Activated CD4-positive, alpha-beta T cell treated with anti-CD3 and anti-CD28 coated beads, Interleukin-2, Interleukin-6, amounts not matched to agents 100 ng/mL and 50 ng/mL, durations not matched to agents 16 hours and 8 hours (primary cell): ENCODE measurements at regions not wholly inside any gene's neighbourhood (a gene's known extent, or its start where the extent isn't known, plus 50 kb on each side); places are given as distances from the start of the nearest gene placed in this dataset.
A peak's percentile ranks its signal among the peaks of the same experiment; 100 is the strongest.

Source experiments
- DNase-seq: peaks from one replicate; pipeline ENCODE4 v3.0.0-alpha.2; 2020

- no peak for DNase-seq
Observed at GRCh38 chr9:14466429-14466818, 152.5 kb upstream of the NFIB start.

- DNase-seq, result no peak
Observed at GRCh38 chr9:14462950-14463349, 149.0 kb upstream of the NFIB start.

GRCh38 chr9:14455243-14455642 lies 141.3 kb upstream of the NFIB start:
- no peak for DNase-seq

DNA sequence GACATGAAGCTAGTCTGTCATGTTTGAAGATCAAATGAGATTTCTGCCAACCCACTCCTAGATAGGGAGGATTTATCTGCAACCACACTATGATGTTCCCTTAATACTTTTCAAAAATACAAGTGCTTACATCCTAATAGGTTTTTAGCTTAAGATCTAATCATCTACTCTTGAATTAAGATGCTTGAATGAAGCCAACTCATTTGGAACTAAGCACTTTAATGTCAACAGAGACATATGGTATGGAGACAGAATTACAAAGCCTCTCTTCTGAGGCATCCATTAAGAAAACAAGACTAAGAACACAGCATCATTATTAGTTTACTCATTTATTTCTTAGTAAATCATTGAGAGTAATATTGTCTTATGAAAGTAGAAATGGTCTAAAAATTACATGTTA lies 139.3 kb upstream of the NFIB start:
- no peak for DNase-seq

- no peak for DNase-seq
Observed at GRCh38 chr9:14452539-14452938, 138.6 kb upstream of the NFIB start.

GRCh38 chr9:14451949-14452348 lies 138.0 kb upstream of the NFIB start:
- DNase-seq, result no peak

- DNase-seq, result no peak
Observed at GRCh38 chr9:14447103-14447502, 133.2 kb upstream of the NFIB start.

DNA sequence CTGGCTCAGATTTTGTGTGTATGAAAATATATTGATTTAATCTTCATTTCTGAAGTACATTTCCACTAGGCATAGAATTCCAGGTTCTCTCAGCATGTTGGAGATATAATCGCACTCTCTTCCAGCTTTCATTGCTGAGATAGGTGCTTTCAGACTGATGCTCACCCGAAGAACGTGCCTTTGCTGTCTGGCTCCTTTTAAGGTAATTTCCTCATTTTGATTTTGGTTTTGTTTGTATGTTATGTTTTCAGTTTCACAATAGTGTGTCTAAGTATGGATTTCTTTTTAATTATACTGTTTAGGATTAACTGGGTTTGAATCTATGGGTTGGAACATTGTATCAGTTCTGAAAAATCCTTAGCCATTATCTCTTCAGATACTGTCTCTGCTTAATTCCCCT lies 132.0 kb upstream of the NFIB start:
- no peak for DNase-seq

GRCh38 chr9:14442956-14443355 lies 129.0 kb upstream of the NFIB start:
- no peak for DNase-seq

DNA sequence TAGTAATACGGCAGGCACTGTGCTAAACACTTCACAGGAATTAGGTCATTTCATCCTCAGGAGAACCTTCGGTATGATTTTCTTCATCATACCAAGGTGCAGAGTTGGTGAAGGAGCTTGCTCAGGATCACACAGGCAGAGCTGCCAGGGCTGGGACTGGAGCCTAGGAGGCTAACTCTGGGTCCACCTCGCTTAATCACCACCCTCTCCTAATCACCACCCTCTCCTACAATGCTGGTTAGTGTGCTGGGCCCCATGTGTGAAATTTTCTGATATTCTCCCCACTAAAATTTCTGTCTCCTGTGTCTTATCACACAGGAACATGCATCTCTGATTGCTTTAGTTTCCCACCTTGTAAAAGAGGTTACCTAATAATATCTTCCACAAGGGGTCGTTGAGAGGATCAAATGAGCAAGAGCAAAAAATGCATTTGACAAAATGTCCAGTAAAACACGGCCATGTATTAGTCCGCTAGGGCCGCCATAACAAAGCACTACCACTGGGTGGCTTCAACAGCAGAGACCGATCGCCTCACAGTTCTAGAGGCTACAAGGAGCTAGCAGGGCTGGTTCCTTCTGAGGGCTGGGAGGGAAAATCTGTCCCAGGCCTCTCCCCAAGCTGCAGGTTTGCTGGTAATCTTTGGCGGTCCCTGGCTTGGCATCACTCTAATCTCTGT lies 128.2 kb upstream of the NFIB start:
- peak; percentile 13 for DNase-seq

DNA sequence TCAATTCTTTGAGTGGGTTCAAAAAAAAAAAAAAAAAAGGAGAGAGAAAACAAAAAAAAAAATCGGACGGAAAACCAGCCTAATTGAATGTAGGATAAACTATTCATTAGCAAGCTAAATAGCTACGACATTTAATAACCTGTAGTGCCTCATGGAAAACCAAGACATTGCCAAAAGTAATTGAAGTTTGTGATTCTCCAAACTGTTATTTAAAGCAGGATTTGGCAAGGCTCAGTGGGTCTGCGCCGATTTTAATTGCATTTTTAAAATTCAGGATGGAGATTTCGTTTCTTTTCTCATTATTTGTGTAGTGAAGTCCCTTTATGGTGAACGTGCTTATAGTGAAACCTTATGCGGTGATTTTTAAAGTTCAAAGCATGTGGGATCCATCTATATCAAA lies 127.2 kb upstream of the NFIB start:
- DNase-seq, result no peak

DNA sequence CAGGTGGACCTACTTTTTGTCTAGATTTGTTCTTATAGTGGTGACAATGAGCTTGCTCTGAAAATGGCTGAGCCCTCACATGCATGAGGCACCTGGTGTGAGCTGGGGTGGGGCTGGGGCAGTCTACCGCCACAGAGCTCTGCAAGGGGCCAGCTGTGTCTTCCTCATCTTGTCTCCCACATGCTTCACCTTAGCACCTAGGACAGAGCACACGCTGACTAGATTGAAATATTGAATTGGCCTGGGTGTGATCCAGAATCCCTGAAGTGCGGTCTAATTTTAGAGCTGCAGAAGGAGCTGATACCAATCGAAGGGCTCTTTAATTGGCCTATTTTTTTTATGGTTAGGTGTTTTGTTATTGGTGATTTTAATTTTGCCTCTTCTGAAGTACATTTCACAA lies 126.1 kb upstream of the NFIB start:
- no peak for DNase-seq

GRCh38 chr9:14439555-14439954 lies 125.6 kb upstream of the NFIB start:
- DNase-seq, result no peak

DNA sequence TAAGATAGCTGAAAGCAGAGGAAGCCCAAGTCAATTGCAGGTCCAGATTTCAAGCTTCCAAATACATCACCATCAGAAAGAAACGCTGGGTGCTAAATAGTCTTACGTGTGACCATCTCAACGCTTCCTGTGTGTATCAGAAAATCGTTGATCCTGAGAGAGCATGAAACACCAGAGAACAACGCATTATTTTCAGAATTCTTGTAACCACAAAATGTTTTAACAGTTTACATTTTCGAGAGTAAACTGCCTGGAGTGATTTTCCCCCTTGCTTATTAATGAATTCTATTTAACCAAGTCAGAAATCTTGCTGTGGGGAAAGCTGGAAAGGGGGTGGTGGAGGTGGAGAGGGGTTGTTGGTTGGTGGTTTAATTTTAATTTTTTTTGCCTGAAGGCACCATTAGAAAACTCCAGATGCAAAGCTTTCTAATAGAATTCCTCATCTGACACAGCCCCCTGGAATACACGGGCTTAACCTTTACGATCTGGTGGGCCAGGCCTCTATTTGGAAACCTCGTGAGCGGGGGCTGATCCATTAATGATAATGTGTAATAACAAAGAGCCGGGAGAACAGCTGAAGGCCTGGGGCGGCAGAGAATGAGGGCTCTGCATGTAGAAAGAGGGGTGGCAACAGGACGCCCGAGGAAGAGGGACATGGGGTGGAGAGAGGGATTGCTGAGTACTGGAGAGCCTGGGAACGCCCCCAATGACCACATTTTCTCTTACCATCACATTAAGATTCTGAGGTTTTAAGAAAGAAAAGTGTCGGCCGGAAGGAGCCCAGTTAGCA lies 124.5 kb upstream of the NFIB start:
- no peak for DNase-seq

GRCh38 chr9:14437354-14438231 lies 123.7 kb upstream of the NFIB start:
- no peak for DNase-seq

DNA sequence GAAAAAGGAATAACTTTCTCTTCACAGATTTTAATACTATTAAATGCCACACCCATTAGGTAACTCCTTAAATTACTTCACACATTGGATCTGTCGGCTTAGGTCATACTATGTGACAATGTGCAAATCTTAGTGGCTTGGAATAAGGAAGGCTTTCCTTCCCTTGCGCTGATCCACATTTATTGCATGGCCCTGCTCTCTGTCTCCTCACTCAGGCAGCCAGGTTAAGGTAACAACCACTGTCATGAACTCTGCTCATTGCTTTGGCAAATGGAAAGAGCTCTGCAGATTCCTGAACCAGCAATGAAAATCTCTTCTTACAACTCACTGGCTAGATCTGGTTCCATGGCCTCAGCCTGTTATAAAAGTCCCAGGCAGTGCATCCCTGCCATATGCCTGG lies 121.9 kb upstream of the NFIB start:
- DNase-seq, result no peak

- DNase-seq, result no peak
Observed at GRCh38 chr9:14434971-14435718, 121.2 kb upstream of the NFIB start.

- no peak for DNase-seq
Observed at GRCh38 chr9:14434158-14434504, 120.2 kb upstream of the NFIB start.

DNA sequence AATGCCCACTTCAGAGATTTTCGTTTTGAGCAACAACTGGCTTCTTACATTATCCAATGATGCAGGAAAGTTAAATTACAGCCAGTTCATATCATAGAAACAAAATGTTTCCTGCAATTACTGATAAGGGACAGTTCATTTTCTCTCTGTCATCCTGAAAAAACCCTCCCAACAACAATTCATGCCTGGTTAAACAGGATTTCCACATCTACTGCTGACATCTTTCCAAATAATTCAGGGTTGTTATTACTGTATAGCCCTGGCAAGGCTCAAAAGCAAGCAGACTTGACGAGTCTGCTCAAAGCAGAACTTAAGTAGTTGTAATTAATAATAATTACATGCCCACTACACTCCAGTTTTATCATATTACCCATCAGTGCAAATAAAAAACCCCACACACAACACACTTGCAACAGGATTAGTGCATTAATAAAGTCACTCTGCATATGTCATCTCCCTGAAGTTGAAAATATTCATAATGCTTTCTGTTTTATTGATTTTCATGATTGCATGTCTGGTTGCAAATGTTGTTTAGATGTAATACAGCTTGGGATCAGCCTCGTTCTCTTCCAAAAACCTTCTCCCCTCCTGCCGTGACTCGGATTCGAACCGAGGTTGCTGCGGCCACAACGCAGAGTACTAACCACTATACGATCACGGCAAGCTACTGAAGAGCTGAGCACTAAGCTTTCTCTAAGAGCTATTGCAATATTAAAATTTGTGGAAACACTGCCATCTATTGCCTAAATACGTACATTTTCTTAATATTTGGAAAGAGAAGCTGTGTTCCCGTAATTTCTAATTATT lies 119.6 kb upstream of the NFIB start:
- peak; percentile 8 for DNase-seq

GRCh38 chr9:14432666-14433350 lies 118.9 kb upstream of the NFIB start:
- DNase-seq, result no peak

DNA sequence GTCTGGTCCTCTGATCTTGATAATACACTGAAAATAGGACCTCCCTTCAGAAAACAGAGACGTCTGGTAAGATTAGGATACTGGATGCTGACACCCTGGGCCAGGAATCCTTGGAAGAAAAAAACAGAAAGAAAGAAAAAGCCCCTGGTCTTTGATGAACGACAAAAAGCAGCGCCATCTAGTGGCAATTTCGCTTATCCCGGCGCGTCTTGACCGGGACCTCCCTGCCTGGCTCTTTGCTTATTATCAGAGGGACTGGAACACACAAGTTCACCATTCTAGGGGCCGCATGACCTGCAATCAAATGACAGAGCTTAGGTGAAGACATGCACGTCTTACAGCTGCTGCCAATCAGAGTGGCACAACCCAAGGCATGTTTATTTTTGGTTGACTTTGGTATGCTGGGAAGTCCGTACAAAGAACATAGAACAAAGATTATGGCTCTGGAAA lies 114.9 kb upstream of the NFIB start:
- DNase-seq, result peak; percentile 56
